ENCODE measurements at regions not wholly inside any gene's neighbourhood (a gene's known extent, or its start where the extent isn't known, plus 50 kb on each side); places are given as distances from the start of the nearest gene placed in this dataset.

DNA sequence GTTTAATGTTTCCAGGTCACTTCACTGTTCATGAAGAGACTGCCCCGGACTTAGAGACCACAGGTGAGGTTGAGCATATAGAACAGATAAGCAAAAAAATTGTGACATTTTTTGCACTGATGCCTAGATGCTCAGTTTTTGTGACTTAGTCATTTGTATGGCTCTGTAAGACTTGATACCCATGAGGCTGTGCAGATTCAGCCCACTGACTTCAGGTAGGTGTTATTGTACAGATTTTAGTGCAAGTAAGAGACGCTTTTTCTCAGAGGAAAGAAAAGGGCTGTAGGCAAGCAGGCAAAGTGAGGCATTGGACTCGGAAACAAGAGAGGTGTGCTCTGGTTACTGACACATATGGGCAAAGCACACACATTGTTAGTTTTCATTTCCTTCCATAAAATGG, 820.1 kb upstream of the SORCS1 start:
- H2BK5ac ChIP-seq (ENCODE audit: low read depth, low read length, poor library complexity, severe bottlenecking) = no peak overlapping the region
- H3K27me3 ChIP-seq (ENCODE audit: control insufficient read depth, insufficient read depth, low read length) = no peaks in the 10 kb centered on the region
- no peak overlapping the region for H2AK9ac ChIP-seq (replicated peaks; ENCODE audit: low read depth, low read length, poor library complexity)
- intact Hi-C loops (cut with micrococcal nuclease) = no loop called here
- CTCF ChIA-PET = no interaction called here
- no peaks in the 10 kb centered on the region for H3K79me1 ChIP-seq (ENCODE audit: low read depth in 1 of 2, low read length in 2 of 2)
- no peak overlapping the region for H4K8ac ChIP-seq (ENCODE audit: low read depth in 2 of 2, low read length in 2 of 2)
- 40% methylated on average over 1 of the region's 3 CpGs; no CpG with 5 or more reads in 1 of the 2 experiments for WGBS, 2 experiments (ENCODE audit: extremely low coverage in 2 of 2, insufficient read length in 1 of 2)
- no peak overlapping the region for H2AK5ac ChIP-seq (ENCODE audit: low read depth, low read length)
- no peak overlapping the region for H2BK120ac ChIP-seq (ENCODE audit: low read depth, low read length)
- dilution Hi-C loops (cut with HindIII; ENCODE audit: low sequenced_read_pairs, unreplicated experiment) = no loop called here
- in situ Hi-C loops (cut with MboI; ENCODE audit: low sequenced_read_pairs) = no loop called here
- no peaks in the 10 kb centered on the region for H4K20me1 ChIP-seq (ENCODE audit: insufficient read depth, low read length)
- H3K27ac ChIP-seq (ENCODE audit: insufficient read depth, low read length) = no peak overlapping the region
- H2BK15ac ChIP-seq (ENCODE audit: low read depth, low read length) = no peak overlapping the region
- DNase-seq (no peak), ATAC-seq (ENCODE audit: low read depth) (no peak)
- H3K4ac ChIP-seq (ENCODE audit: low read depth, low read length) = no peak overlapping the region
- no peak overlapping the region for H3K23ac ChIP-seq (ENCODE audit: low read depth, low read length)
- H3K14ac ChIP-seq (replicated peaks; ENCODE audit: low read depth, low read length) = no peak overlapping the region
- H3K9ac ChIP-seq (ENCODE audit: low read depth, low read length) = no peak overlapping the region
- H3K4me1 ChIP-seq (ENCODE audit: control insufficient read depth, insufficient read depth, low read length) = no peaks in the 10 kb centered on the region
- no peak overlapping the region for H2BK20ac ChIP-seq (ENCODE audit: low read depth, low read length)
- no peak for TF ChIP-seq SMC3 (IDR thresholded peaks at IDR 0.05; ENCODE audit: low read depth, low read length)
- H3K56ac ChIP-seq (ENCODE audit: extremely low read depth, insufficient read depth, low read length) = no peak overlapping the region
- no peak overlapping the region for H3K4me2 ChIP-seq (ENCODE audit: low read depth, low read length)
- H3K18ac ChIP-seq (ENCODE audit: low read depth, low read length) = no peak overlapping the region
- H3K36me3 ChIP-seq (ENCODE audit: control insufficient read depth, insufficient read depth, low read length) = no peaks in the 10 kb centered on the region
- H4K91ac ChIP-seq (ENCODE audit: insufficient read depth, low read depth, low read length) = no peak overlapping the region
- H2AFZ ChIP-seq (replicated peaks; ENCODE audit: low read length, poor library complexity) = no peak overlapping the region
- H3K9me3 ChIP-seq (ENCODE audit: control insufficient read depth, insufficient read depth, low read length) = peaks cover 3% of the 10 kb centered on the region
- no TSS peak for BruUV-seq (replicated peaks)
- no peaks in the 10 kb centered on the region for H3K9me1 ChIP-seq (ENCODE audit: insufficient read depth, low read length)
- no peak overlapping the region for H3K4me3 ChIP-seq (ENCODE audit: insufficient read depth, low read depth, low read length)
- POLR2A ChIA-PET (ENCODE audit: unreplicated experiment) = no interaction called here
- no peak overlapping the region for H4K5ac ChIP-seq (ENCODE audit: low read depth, low read length)

Data from IMR-90 (cell line).